IPS DF 6.9 (cell line): ENCODE measurements at regions not wholly inside any gene's neighbourhood (a gene's known extent, or its start where the extent isn't known, plus 50 kb on each side); places are given as distances from the start of the nearest gene placed in this dataset.

Source experiments
- DNase-seq: peaks from one replicate; pipeline ENCODE4 v3.0.0-alpha.2; 2013; ENCODE audit warnings: low read depth, low spot score
- H3K27ac ChIP-seq: one replicate; pipeline ENCODE4 v1.5.1; 2013; ENCODE audit warnings: low read length, control low read depth
- H3K27me3 ChIP-seq: 2 replicates; pipeline ENCODE4 v1.6.1; 2013; ENCODE audit warnings: mild to moderate bottlenecking, low read length; ENCODE audit not compliant: control insufficient read depth, insufficient read depth
- H3K36me3 ChIP-seq: 2 replicates; pipeline ENCODE4 v1.6.1; 2013; ENCODE audit warnings: low read length; ENCODE audit not compliant: control insufficient read depth, insufficient read depth
- H3K4me1 ChIP-seq: 2 replicates; pipeline ENCODE4 v1.6.1; 2013; ENCODE audit warnings: low read length; ENCODE audit not compliant: control insufficient read depth, insufficient read depth
- H3K4me3 ChIP-seq: 2 replicates; pipeline ENCODE4 v1.5.1; 2013; ENCODE audit warnings: mild to moderate bottlenecking, low read length
- H3K9me3 ChIP-seq: 2 replicates; pipeline ENCODE4 v1.6.1; 2013; ENCODE audit warnings: low read length, inconsistent platforms; ENCODE audit not compliant: control insufficient read depth, insufficient read depth
- WGBS: extraction: QIAGEN DNeasy Blood & Tissue Kit; methylation state at CpG from one replicate; pipeline ENCODE4 v1.1.7; 2013; ENCODE audit warnings: mixed read lengths, missing lambda C conversion rate; ENCODE audit not compliant: insufficient read length, insufficient coverage; 5-methylcytosine and 5-hydroxymethylcytosine counted together

- Histone ChIP-seq H3K36me3 (no peaks in the 10 kb centered on the region), H3K27ac (no peak overlapping the region), H3K9me3 (no peaks in the 10 kb centered on the region), H3K27me3 (peaks cover 12% of the 10 kb centered on the region; the same call in 1 of the 2 replicates), H3K4me1 (peaks cover 16% of the 10 kb centered on the region), H3K4me3 (no peak overlapping the region)
- DNase-seq: no peak
- WGBS: no CpG with 5 or more reads among the region's 8 CpGs
These were observed 145.7 kb upstream of the GLI2 start for GRCh38 chr2:120589771-120590608.

- peaks cover 16% of the 10 kb centered on the region for H3K4me1 ChIP-seq
- H3K27me3 ChIP-seq: peaks cover 12% of the 10 kb centered on the region; the same call in 1 of the 2 replicates
- no peak overlapping the region for H3K27ac ChIP-seq
- no peaks in the 10 kb centered on the region for H3K9me3 ChIP-seq
- H3K4me3 ChIP-seq: no peak overlapping the region
- H3K36me3 ChIP-seq: no peaks in the 10 kb centered on the region
- no peak for DNase-seq
- no CpG with 5 or more reads among the region's 1 CpG for WGBS
These were observed 144.8 kb upstream of the GLI2 start for GRCh38 chr2:120590841-120591240.

DNA sequence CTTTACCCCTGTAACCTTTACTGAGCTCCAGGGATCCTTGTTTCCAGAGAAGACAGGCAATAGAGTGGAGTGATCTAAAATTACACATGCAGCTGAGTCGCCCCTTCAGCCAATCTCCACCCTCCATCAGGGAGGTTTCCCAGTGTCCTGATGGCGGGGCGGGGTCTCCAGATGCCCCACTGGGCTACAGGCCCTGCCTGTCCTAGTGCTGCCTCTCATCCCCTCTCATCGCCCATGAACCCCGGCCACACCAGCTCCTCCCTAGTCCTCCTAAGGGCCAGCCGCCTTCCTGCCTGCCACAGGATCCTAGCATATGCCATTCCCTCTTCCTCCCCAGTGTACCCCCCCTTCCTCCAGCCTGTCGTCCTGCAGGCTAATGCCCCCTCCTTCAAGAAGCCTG lies 144.1 kb upstream of the GLI2 start:
- no peak for DNase-seq
- H3K4me3 ChIP-seq: no peak overlapping the region
- whole genome bisulfite sequencing: no CpG with 5 or more reads among the region's 7 CpGs
- H3K27me3 ChIP-seq: peaks cover 12% of the 10 kb centered on the region; the same call in 1 of the 2 replicates
- H3K27ac ChIP-seq: no peak overlapping the region
- H3K4me1 ChIP-seq: peaks cover 15% of the 10 kb centered on the region
- H3K36me3 ChIP-seq: no peaks in the 10 kb centered on the region
- H3K9me3 ChIP-seq: no peaks in the 10 kb centered on the region

DNA sequence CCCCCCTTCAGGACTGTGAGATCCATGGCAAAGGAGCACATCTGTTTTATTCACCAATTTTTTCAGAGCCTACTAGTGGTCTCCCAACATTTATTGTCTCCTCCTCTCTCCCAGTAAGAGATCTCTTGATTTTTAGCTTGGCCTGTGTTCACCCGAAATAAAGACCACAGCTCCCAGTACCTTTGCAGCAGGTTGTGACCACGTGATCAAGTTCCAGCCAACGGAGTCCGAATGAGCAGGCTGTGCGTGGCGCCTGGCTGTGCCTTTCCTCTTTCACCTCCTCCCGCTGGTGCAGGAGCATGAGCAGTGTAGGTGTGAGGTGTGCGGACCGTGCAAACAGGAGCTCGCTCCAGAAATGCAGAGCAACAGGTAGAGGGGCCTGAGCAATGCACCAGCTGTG lies 143.6 kb upstream of the GLI2 start:
- Histone ChIP-seq H3K9me3 (no peaks in the 10 kb centered on the region), H3K36me3 (no peaks in the 10 kb centered on the region), H3K27me3 (peaks cover 12% of the 10 kb centered on the region; the same call in 1 of the 2 replicates), H3K4me3 (no peak overlapping the region), H3K27ac (no peak overlapping the region), H3K4me1 (peaks cover 14% of the 10 kb centered on the region)
- no peak for DNase-seq
- WGBS: no CpG with 5 or more reads among the region's 10 CpGs

DNA sequence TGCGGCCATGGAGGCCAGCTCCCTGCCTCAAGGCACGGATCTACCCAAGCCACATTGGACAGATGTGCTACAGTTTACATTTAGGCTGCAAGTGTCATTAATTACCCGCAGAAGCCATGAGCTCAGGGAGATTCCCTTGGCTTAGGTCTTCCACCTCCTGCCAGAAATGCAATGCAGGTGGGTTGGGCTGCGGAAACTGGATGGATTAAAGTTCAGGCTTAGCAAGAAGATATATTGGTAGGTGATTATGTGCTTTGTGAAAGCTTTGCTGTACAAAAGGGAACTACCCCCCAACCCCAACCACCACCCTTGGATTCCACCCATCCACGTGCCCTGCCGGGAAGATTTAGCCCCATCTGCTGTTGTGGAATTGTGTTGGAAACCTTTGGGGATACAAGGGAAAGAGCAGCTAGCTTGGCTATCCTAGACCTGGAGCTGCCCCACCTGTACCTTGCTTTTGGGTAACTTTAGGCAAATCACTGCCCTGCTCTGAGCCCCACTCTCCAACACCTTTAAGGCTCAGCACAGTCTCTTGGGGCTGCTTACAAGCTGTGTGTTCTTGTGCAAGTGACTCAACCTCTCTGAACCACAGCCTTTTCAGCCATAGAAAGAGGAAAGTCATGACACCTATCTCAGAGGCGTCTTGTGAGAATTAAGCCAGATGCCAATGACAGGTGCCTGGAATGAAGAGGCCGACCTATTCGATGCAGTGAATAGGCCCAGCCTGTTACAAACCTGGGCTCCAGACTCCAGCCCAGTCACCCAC lies 141.6 kb upstream of the GLI2 start:
- no peaks in the 10 kb centered on the region for H3K36me3 ChIP-seq
- H3K4me3 ChIP-seq: no peak overlapping the region
- H3K27me3 ChIP-seq: peaks cover under 1% of the 10 kb centered on the region; the same call in 1 of the 2 replicates
- no peak for DNase-seq
- no CpG with 5 or more reads among the region's 9 CpGs for WGBS
- H3K27ac ChIP-seq: no peak overlapping the region
- H3K9me3 ChIP-seq: no peaks in the 10 kb centered on the region
- peaks cover 9% of the 10 kb centered on the region for H3K4me1 ChIP-seq

GRCh38 chr2:120594856-120595685 lies 140.6 kb upstream of the GLI2 start:
- Histone ChIP-seq H3K9me3 (no peaks in the 10 kb centered on the region), H3K27me3 (no peaks in the 10 kb centered on the region), H3K4me1 (peaks cover 9% of the 10 kb centered on the region), H3K27ac (no peak overlapping the region), H3K4me3 (no peak overlapping the region), H3K36me3 (no peaks in the 10 kb centered on the region)
- DNase-seq: no peak
- no CpG with 5 or more reads among the region's 8 CpGs for WGBS

DNA sequence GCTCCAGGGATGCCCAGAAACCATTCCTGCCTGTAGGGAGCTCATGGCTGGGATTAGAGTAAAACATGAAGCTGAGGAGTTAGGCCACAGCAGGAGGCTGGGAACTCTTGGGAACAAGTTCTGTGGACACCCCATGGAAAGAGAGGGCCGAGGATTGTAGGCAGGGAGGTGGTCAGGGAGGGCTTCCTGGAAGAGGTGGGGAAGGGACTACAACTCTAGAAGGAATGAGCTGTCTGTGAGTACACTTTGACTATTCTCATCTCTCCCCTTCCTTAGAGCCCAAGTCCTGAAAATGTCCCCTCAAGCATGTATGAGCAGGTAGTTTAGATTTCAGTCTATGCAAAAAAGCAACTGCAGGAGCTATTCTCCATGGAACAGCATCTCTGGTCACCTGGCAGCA lies 139.9 kb upstream of the GLI2 start:
- H3K27me3 ChIP-seq: no peaks in the 10 kb centered on the region
- DNase-seq: no peak
- no CpG with 5 or more reads among the region's 1 CpG for WGBS
- no peaks in the 10 kb centered on the region for H3K36me3 ChIP-seq
- H3K4me3 ChIP-seq: no peak overlapping the region
- peaks cover 9% of the 10 kb centered on the region for H3K4me1 ChIP-seq
- no peaks in the 10 kb centered on the region for H3K9me3 ChIP-seq
- H3K27ac ChIP-seq: no peak overlapping the region

- no peak for DNase-seq
- no peak overlapping the region for H3K4me3 ChIP-seq
- no peaks in the 10 kb centered on the region for H3K27me3 ChIP-seq
- WGBS: no CpG with 5 or more reads among the region's 16 CpGs
- H3K27ac ChIP-seq: no peak overlapping the region
- peaks cover 9% of the 10 kb centered on the region for H3K4me1 ChIP-seq
- H3K9me3 ChIP-seq: no peaks in the 10 kb centered on the region
- H3K36me3 ChIP-seq: no peaks in the 10 kb centered on the region
These were observed 139.4 kb upstream of the GLI2 start for GRCh38 chr2:120596191-120596811.

DNA sequence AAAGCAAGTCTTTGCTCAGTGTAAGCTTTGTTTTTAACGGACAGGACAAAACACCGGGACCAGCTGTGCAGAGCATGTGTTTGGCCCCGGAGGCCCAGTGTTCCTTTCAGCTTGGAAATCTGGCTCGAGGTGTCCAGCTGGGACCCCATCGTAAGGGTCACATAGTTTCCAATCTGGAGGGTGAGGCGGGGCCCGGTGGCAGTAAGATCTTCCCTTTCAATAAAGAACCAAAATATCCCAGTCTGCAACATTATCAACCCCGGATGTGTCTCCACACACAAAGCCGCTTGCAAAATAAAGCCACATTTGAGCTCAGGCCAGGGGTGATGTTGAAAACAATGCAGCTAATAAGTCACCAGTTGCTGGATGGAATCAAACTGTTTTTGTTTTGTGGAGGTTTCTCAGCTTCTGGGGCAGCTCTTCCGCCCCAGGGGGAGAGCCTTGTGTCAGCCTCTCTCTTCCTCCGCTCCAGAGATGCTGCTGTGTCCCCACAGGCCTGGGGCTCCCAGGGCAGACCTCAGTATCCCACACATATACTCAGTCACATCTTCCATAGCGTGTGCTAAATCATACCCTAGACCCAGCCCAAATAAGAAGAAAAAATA lies 138.6 kb upstream of the GLI2 start:
- no peaks in the 10 kb centered on the region for H3K36me3 ChIP-seq
- no peaks in the 10 kb centered on the region for H3K9me3 ChIP-seq
- WGBS: no CpG with 5 or more reads among the region's 12 CpGs
- H3K27ac ChIP-seq: no peak overlapping the region
- no peak for DNase-seq
- peaks cover 8% of the 10 kb centered on the region for H3K4me1 ChIP-seq
- no peaks in the 10 kb centered on the region for H3K27me3 ChIP-seq
- H3K4me3 ChIP-seq: no peak overlapping the region
